Fibroblast of lung (primary cell): ENCODE measurements at regions not wholly inside any gene's neighbourhood (a gene's known extent, or its start where the extent isn't known, plus 50 kb on each side); places are given as distances from the start of the nearest gene placed in this dataset.

Source experiments
- EZH2 ChIP-seq: IDR thresholded peaks from 2 replicates; pipeline ENCODE4 v1.5.1; 2012; ENCODE audit warnings: low read length, control low read depth, mild to moderate bottlenecking; ENCODE audit errors: missing control alignments
- TF ChIP-seq, protein P1 (sequence below), 2 donors: IDR thresholded peaks in 1 of 2; conservative IDR thresholded peaks in 1 of 2; 1 replicate in 1 of 2; 2 replicates in 1 of 2; pipeline ENCODE4 v1.5.1; 2011 to 2012; ENCODE audit warnings: low read length in 2 of 2, control low read depth in 1 of 2, inconsistent platforms in 1 of 2, low read depth in 1 of 2, mild to moderate bottlenecking in 1 of 2

DNA sequence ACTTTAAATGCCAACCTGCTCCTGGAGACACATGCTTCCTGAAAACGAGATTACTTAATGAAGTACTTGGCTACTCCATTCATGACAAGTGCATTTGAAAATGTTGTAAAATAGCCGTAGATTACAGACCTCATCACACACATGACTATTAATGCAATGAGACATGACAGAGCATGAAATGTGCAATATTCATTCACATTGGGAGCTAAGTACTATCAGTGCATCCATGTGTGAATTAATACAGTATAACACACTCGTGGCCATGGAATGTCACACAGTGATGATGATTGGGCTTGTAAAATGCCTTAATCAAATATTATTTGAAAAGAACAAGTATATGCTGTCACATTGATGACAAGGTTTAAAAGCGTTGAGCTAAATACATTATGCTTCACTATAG, 407.0 kb downstream of the AMY1C start:
- TF ChIP-seq EZH2 = no peak
- TF ChIP-seq, protein P1, sequence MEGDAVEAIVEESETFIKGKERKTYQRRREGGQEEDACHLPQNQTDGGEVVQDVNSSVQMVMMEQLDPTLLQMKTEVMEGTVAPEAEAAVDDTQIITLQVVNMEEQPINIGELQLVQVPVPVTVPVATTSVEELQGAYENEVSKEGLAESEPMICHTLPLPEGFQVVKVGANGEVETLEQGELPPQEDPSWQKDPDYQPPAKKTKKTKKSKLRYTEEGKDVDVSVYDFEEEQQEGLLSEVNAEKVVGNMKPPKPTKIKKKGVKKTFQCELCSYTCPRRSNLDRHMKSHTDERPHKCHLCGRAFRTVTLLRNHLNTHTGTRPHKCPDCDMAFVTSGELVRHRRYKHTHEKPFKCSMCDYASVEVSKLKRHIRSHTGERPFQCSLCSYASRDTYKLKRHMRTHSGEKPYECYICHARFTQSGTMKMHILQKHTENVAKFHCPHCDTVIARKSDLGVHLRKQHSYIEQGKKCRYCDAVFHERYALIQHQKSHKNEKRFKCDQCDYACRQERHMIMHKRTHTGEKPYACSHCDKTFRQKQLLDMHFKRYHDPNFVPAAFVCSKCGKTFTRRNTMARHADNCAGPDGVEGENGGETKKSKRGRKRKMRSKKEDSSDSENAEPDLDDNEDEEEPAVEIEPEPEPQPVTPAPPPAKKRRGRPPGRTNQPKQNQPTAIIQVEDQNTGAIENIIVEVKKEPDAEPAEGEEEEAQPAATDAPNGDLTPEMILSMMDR (conservative IDR thresholded peaks at IDR 0.05 in 1 of 2, IDR thresholded peaks at IDR 0.05 in 1 of 2; ENCODE audit: low read depth in 1 of 2, low read length in 2 of 2) = no peak
